ENCODE measurements at regions not wholly inside any gene's neighbourhood (a gene's known extent, or its start where the extent isn't known, plus 50 kb on each side); places are given as distances from the start of the nearest gene placed in this dataset.

- ChIA-PET CTCF (no interaction called here), POLR2A (no interaction called here)
- no peak for TF ChIP-seq CREM (CRISPR knock-in tag; IDR thresholded peaks at IDR 0.05)
- no peak for TF ChIP-seq PRRX2 (CRISPR knock-in tag; IDR thresholded peaks at IDR 0.05)
- TF ChIP-seq IRF1 (CRISPR knock-in tag; IDR thresholded peaks at IDR 0.05), result no peak
- no peak for TF ChIP-seq ZBTB21 (CRISPR knock-in tag; IDR thresholded peaks at IDR 0.05; ENCODE audit: borderline replicate concordance)
- no peak for TF ChIP-seq ZNF219 (CRISPR knock-in tag; IDR thresholded peaks at IDR 0.05; ENCODE audit: borderline replicate concordance)
- no peak for TF ChIP-seq USF1 (CRISPR knock-in tag; IDR thresholded peaks at IDR 0.05)
- TF ChIP-seq ZNF416 (CRISPR knock-in tag; IDR thresholded peaks at IDR 0.05), result no peak
- no peak for TF ChIP-seq OVOL2 (CRISPR knock-in tag; IDR thresholded peaks at IDR 0.05; ENCODE audit: borderline replicate concordance)
- TF ChIP-seq SMAD3 (CRISPR knock-in tag; IDR thresholded peaks at IDR 0.05; ENCODE audit: borderline replicate concordance), result no peak
- no peak for TF ChIP-seq ZNF121 (CRISPR knock-in tag; IDR thresholded peaks at IDR 0.05)
- TF ChIP-seq E2F5 (CRISPR knock-in tag; IDR thresholded peaks at IDR 0.05), result no peak
- no peak for TF ChIP-seq ETV6 (CRISPR knock-in tag; IDR thresholded peaks at IDR 0.05)
- TF ChIP-seq ZSCAN18 (CRISPR knock-in tag; IDR thresholded peaks at IDR 0.05), result no peak
- TF ChIP-seq ZNF423 (CRISPR knock-in tag; IDR thresholded peaks at IDR 0.05), result no peak
- Mint-ChIP-seq H3K4me3 (no peak overlapping the region), H3K4me1 (no peaks in the 10 kb centered on the region), H3K27me3 (ENCODE audit: low read depth) (no peaks in the 10 kb centered on the region), H3K36me3 (peaks cover 30% of the 10 kb centered on the region), H3K9me3 (peaks cover 45% of the 10 kb centered on the region), H3K27ac (no peak overlapping the region)
- no peak for DNase-seq (ENCODE audit: low spot score)
- ATAC-seq, result no peak
Measured at GRCh38 chr2:194602750-194603149, 1054.3 kb upstream of the SLC39A10 start.

- Mint-ChIP-seq H3K27me3 (ENCODE audit: low read depth) (no peaks in the 10 kb centered on the region), H3K4me1 (peaks cover 8% of the 10 kb centered on the region), H3K4me3 (no peak overlapping the region), H3K27ac (no peak overlapping the region), H3K9me3 (peaks cover 10% of the 10 kb centered on the region), H3K36me3 (no peaks in the 10 kb centered on the region)
- ATAC-seq, result no peak
- TF ChIP-seq TP53 (CRISPR knock-in tag; IDR thresholded peaks at IDR 0.05) (no peak), E2F5 (CRISPR knock-in tag; IDR thresholded peaks at IDR 0.05) (no peak), ZNF512 (CRISPR knock-in tag; IDR thresholded peaks at IDR 0.05; ENCODE audit: borderline replicate concordance) (no peak), SMAD4 (CRISPR knock-in tag; IDR thresholded peaks at IDR 0.05) (no peak), E2F4 (CRISPR knock-in tag; IDR thresholded peaks at IDR 0.05; ENCODE audit: borderline replicate concordance, low read depth) (no peak), IRF1 (CRISPR knock-in tag; IDR thresholded peaks at IDR 0.05) (no peak), FOXJ3 (CRISPR knock-in tag; IDR thresholded peaks at IDR 0.05; ENCODE audit: borderline replicate concordance) (no peak), USF1 (CRISPR knock-in tag; IDR thresholded peaks at IDR 0.05) (no peak), NFATC4 (CRISPR knock-in tag; IDR thresholded peaks at IDR 0.05) (no peak), PRRX2 (CRISPR knock-in tag; IDR thresholded peaks at IDR 0.05) (no peak), SMAD3 (CRISPR knock-in tag; IDR thresholded peaks at IDR 0.05; ENCODE audit: borderline replicate concordance) (no peak), NFE2L1 (CRISPR knock-in tag; IDR thresholded peaks at IDR 0.05) (no peak), ESRRA (CRISPR knock-in tag; IDR thresholded peaks at IDR 0.05; ENCODE audit: borderline replicate concordance) (no peak)
- ChIA-PET POLR2A (no interaction called here), CTCF (no interaction called here)
- DNase-seq (ENCODE audit: low spot score), result no peak
Measured at GRCh38 chr2:194591192-194591591, 1065.8 kb upstream of the SLC39A10 start.

All from WTC11 (cell line).